Activated CD4-positive, alpha-beta T cell treated with anti-CD3 and anti-CD28 coated beads for 24 hours (primary cell): ENCODE measurements at regions not wholly inside any gene's neighbourhood (a gene's known extent, or its start where the extent isn't known, plus 50 kb on each side); places are given as distances from the start of the nearest gene placed in this dataset.

Experiments used
- DNase-seq, 2 donors: peaks; one replicate each; pipeline ENCODE4 v3.0.0-alpha.2; 2020; ENCODE audit warnings: low read depth in 2 of 2

GRCh38 chr18:41462946-41463345, 492.1 kb upstream of the PIK3C3 start:
- no peak for DNase-seq

- DNase-seq: no peak
Observed at GRCh38 chr18:41461114-41461513, 493.9 kb upstream of the PIK3C3 start.

- DNase-seq: no peak
Observed at GRCh38 chr18:41459656-41460055, 495.4 kb upstream of the PIK3C3 start.

GRCh38 chr18:41458376-41458775, 496.7 kb upstream of the PIK3C3 start:
- DNase-seq: no peak

GRCh38 chr18:41457765-41458326, 497.2 kb upstream of the PIK3C3 start:
- DNase-seq: no peak

- no peak for DNase-seq
Observed at GRCh38 chr18:41456831-41457230, 498.2 kb upstream of the PIK3C3 start.

- DNase-seq: no peak
Observed at GRCh38 chr18:41449612-41450011, 505.4 kb upstream of the PIK3C3 start.

GRCh38 chr18:41444943-41445342, 510.1 kb upstream of the PIK3C3 start:
- no peak for DNase-seq

- DNase-seq: no peak
Observed at GRCh38 chr18:41436772-41437171, 518.3 kb upstream of the PIK3C3 start.

- DNase-seq: no peak
Observed at GRCh38 chr18:41418598-41418997, 536.4 kb upstream of the PIK3C3 start.

GRCh38 chr18:41416044-41416443, 539.0 kb upstream of the PIK3C3 start:
- no peak for DNase-seq

- DNase-seq: no peak
Observed at GRCh38 chr18:41410006-41410405, 545.0 kb upstream of the PIK3C3 start.

- DNase-seq: no peak
Observed at GRCh38 chr18:41406834-41407233, 548.2 kb upstream of the PIK3C3 start.

GRCh38 chr18:41396861-41397260, 558.2 kb upstream of the PIK3C3 start:
- no peak for DNase-seq

- DNase-seq: no peak
Observed at GRCh38 chr18:41396211-41396610, 558.8 kb upstream of the PIK3C3 start.

GRCh38 chr18:41395695-41396094, 559.3 kb upstream of the PIK3C3 start:
- no peak for DNase-seq

GRCh38 chr18:41391616-41392595, 563.1 kb upstream of the PIK3C3 start:
- no peak for DNase-seq

- DNase-seq: no peak
Observed at GRCh38 chr18:41390309-41390708, 564.7 kb upstream of the PIK3C3 start.

GRCh38 chr18:41378598-41378997, 576.4 kb upstream of the PIK3C3 start:
- no peak for DNase-seq

- no peak for DNase-seq
Observed at GRCh38 chr18:41373612-41374011, 581.4 kb upstream of the PIK3C3 start.

GRCh38 chr18:41372046-41372665, 582.9 kb upstream of the PIK3C3 start:
- no peak for DNase-seq

GRCh38 chr18:41371156-41372045, 583.6 kb upstream of the PIK3C3 start:
- DNase-seq: no peak
